Suprapubic skin (tissue), 4 donors: ENCODE measurements at regions not wholly inside any gene's neighbourhood (a gene's known extent, or its start where the extent isn't known, plus 50 kb on each side); places are given as distances from the start of the nearest gene placed in this dataset.

Source experiments
- DNase-seq, 2 donors: peaks; one replicate each; pipeline ENCODE4 v3.0.0-alpha.2; 2019; ENCODE audit warnings: low spot score in 2 of 2
- H3K27ac ChIP-seq: fragments of 200-600 bp; sonication (generic); one replicate; pipeline ENCODE4 v1.5.1; 2019
- H3K27me3 ChIP-seq: fragments of 200-600 bp; sonication (generic); one replicate; pipeline ENCODE4 v1.5.1; 2019
- H3K36me3 ChIP-seq: fragments of 200-600 bp; sonication (generic); one replicate; pipeline ENCODE4 v1.5.1; 2019
- H3K4me1 ChIP-seq: fragments of 200-600 bp; sonication (generic); one replicate; pipeline ENCODE4 v1.5.1; 2019
- H3K4me3 ChIP-seq: fragments of 200-600 bp; sonication (generic); one replicate; pipeline ENCODE4 v1.5.1; 2019; ENCODE audit warnings: mild to moderate bottlenecking
- H3K9me3 ChIP-seq: fragments of 200-600 bp; sonication (generic); one replicate; pipeline ENCODE4 v1.5.1; 2019
- EP300 ChIP-seq: sonication (generic); formaldehyde crosslinking; IDR thresholded peaks from one replicate; pipeline ENCODE4 v1.6.1; 2017; ENCODE audit warnings: antibody characterized with exemption
- POLR2A ChIP-seq, 2 donors: fragments of 450-650 bp; IDR thresholded peaks; one replicate each; pipeline ENCODE4 v1.6.1; 2017; ENCODE audit warnings: antibody characterized with exemption in 2 of 2, mild to moderate bottlenecking in 2 of 2, moderate library complexity in 2 of 2
- POLR2AphosphoS5 ChIP-seq, 3 donors: sonication (generic); formaldehyde crosslinking; IDR thresholded peaks; one replicate each; pipeline ENCODE4 v1.6.1; 2017; ENCODE audit warnings: antibody characterized with exemption in 3 of 3
- WGBS: methylation state at CpG from one replicate; pipeline ENCODE4 v1.1.5; 2018; 5-methylcytosine and 5-hydroxymethylcytosine counted together
- TF ChIP-seq, protein P1 (sequence below), 2 donors: fragments of 200-600 bp in 1 of 2; fragments of 450-650 bp in 1 of 2; sonication (generic) in 1 of 2; IDR thresholded peaks; one replicate each; pipeline ENCODE4 v1.5.1; 2016 to 2019; ENCODE audit warnings: antibody characterized with exemption in 2 of 2, mild to moderate bottlenecking in 1 of 2, moderate library complexity in 1 of 2

DNA sequence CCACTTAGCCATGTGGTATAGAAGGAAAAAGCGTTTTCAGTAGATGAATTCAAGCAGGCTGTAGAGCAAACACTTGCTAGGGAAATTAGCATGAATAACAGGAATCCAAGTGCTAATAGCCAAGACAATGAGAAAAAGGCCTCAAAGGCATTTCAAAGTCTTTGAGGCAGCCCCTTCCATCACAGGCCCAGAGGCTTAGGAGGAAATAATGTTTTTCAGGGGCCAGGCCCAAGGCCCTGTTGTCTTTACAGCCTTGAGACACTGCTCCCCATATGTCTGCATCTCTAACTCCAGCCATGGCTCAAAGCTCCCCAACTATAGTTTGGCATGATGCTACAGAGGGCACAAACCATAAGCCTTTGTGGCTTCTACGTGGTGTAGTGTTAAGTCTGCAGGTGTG, 563.5 kb downstream of the TAF11L14 start:
- no peaks in the 10 kb centered on the region for H3K27me3 ChIP-seq
- H3K27ac ChIP-seq: no peak overlapping the region
- TF ChIP-seq EP300: no peak
- no peak for TF ChIP-seq POLR2A (IDR thresholded peaks at IDR 0.05)
- TF ChIP-seq POLR2AphosphoS5 (IDR thresholded peaks at IDR 0.05): no peak
- TF ChIP-seq, protein P1, sequence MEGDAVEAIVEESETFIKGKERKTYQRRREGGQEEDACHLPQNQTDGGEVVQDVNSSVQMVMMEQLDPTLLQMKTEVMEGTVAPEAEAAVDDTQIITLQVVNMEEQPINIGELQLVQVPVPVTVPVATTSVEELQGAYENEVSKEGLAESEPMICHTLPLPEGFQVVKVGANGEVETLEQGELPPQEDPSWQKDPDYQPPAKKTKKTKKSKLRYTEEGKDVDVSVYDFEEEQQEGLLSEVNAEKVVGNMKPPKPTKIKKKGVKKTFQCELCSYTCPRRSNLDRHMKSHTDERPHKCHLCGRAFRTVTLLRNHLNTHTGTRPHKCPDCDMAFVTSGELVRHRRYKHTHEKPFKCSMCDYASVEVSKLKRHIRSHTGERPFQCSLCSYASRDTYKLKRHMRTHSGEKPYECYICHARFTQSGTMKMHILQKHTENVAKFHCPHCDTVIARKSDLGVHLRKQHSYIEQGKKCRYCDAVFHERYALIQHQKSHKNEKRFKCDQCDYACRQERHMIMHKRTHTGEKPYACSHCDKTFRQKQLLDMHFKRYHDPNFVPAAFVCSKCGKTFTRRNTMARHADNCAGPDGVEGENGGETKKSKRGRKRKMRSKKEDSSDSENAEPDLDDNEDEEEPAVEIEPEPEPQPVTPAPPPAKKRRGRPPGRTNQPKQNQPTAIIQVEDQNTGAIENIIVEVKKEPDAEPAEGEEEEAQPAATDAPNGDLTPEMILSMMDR (IDR thresholded peaks at IDR 0.05): no peak
- no peak overlapping the region for H3K4me3 ChIP-seq
- DNase-seq: no peak
- no peaks in the 10 kb centered on the region for H3K4me1 ChIP-seq
- peaks cover 7% of the 10 kb centered on the region for H3K9me3 ChIP-seq
- H3K36me3 ChIP-seq: no peaks in the 10 kb centered on the region
- WGBS: 78% methylated on average over 2 of the region's 2 CpGs

DNA sequence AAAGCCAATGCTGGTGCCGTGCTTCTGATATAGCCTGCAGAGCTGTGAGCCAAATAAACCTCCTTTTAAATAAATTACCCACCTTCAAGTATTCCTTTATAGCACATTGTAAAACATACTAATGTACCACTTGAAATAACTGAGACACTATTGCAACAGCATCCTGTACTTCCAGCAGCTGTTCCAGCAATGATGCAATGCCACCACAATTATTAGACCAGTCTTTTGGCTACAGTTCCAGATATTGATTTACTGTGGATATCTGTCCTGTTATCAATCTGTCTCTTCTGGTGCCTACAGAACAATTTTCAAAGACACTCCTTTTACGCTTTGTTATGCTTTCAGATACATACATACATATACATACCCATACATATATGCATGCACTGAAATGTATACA, 567.9 kb downstream of the TAF11L14 start:
- no peak for DNase-seq
- TF ChIP-seq POLR2A (IDR thresholded peaks at IDR 0.05): no peak
- H3K4me3 ChIP-seq: no peak overlapping the region
- no peaks in the 10 kb centered on the region for H3K4me1 ChIP-seq
- no peaks in the 10 kb centered on the region for H3K27me3 ChIP-seq
- H3K27ac ChIP-seq: no peak overlapping the region
- H3K36me3 ChIP-seq: no peaks in the 10 kb centered on the region
- H3K9me3 ChIP-seq: peaks cover 7% of the 10 kb centered on the region
- WGBS: 84% methylated on average over 2 of the region's 2 CpGs

DNA sequence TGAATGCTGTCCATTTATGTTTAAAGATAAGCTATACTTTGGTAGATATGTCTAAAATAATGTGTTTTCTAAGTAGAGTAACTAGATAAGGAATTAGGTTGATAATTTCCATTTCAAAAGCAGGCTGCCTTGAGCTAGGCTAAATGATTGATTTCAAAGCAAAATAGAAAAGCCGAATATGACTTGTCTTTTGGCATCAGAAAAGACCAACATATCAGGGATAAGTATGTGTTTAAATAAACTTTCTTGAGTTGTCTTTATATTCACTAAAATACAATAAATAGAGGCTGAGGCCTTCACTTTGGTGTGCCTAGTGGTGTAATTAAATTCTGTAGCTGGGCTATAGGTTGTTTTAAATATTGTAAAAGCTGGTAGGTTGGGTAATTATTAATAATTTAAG, 569.0 kb downstream of the TAF11L14 start:
- Histone ChIP-seq H3K27me3 (no peaks in the 10 kb centered on the region), H3K4me1 (no peaks in the 10 kb centered on the region), H3K4me3 (no peak overlapping the region), H3K36me3 (no peaks in the 10 kb centered on the region), H3K27ac (no peak overlapping the region), H3K9me3 (peaks cover under 1% of the 10 kb centered on the region)
- TF ChIP-seq POLR2AphosphoS5 (IDR thresholded peaks at IDR 0.05) (no peak), EP300 (no peak), POLR2A (IDR thresholded peaks at IDR 0.05) (no peak)
- TF ChIP-seq, protein P1 (IDR thresholded peaks at IDR 0.05): no peak
- 60% methylated on average over 1 of the region's 1 CpG for WGBS
- no peak for DNase-seq

DNA sequence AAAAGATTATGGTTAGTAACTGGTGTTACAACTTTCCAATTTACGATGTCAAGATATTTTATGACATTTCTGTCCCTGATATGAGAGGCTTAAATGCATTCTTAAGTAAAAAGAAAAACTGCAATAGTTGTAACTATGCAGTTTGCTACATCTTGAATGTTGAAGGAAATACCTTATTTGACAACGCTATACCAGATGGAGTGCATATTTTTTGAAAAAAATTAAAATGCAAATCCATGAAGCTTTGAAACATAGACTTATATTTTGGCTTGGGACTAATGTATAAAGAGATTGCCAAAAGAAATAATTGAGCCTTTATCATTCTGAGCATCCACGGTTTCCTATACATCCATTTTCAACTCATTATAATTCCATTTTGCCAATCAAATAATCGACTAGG, 579.4 kb downstream of the TAF11L14 start:
- 47% methylated on average over 4 of the region's 4 CpGs for WGBS
- Histone ChIP-seq H3K27ac (no peak overlapping the region), H3K4me1 (no peaks in the 10 kb centered on the region), H3K27me3 (no peaks in the 10 kb centered on the region), H3K9me3 (no peaks in the 10 kb centered on the region), H3K36me3 (no peaks in the 10 kb centered on the region), H3K4me3 (no peak overlapping the region)
- no peak for TF ChIP-seq EP300
- no peak for TF ChIP-seq POLR2A (IDR thresholded peaks at IDR 0.05)
- no peak for TF ChIP-seq POLR2AphosphoS5 (IDR thresholded peaks at IDR 0.05)
- TF ChIP-seq, protein P1 (IDR thresholded peaks at IDR 0.05): no peak
- DNase-seq: no peak

DNA sequence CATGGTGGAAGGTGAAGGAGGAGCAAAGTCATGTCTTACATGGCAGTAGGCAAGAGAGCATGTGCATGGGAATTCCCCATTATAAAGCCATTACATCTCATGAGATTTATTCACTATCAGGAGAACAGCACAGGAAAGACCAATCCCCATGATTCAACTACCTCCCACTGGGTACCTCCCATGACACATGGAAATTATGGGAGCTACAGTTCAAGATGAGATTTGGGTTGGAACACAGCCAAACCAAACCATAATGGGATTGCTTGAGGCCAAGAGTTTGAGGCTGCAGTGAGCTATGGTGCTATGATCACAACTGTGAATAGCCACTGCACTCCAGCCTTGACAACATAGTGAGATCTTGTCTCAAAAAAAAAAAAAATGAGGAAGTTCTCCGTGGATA, 581.8 kb downstream of the TAF11L14 start:
- WGBS: 42% methylated on average over 1 of the region's 1 CpG
- TF ChIP-seq POLR2AphosphoS5 (IDR thresholded peaks at IDR 0.05) (no peak), EP300 (no peak), POLR2A (IDR thresholded peaks at IDR 0.05) (no peak)
- TF ChIP-seq, protein P1 (IDR thresholded peaks at IDR 0.05): no peak
- no peaks in the 10 kb centered on the region for H3K9me3 ChIP-seq
- H3K27me3 ChIP-seq: no peaks in the 10 kb centered on the region
- no peak overlapping the region for H3K27ac ChIP-seq
- H3K4me3 ChIP-seq: no peak overlapping the region
- no peaks in the 10 kb centered on the region for H3K4me1 ChIP-seq
- H3K36me3 ChIP-seq: no peaks in the 10 kb centered on the region
- DNase-seq: no peak

DNA sequence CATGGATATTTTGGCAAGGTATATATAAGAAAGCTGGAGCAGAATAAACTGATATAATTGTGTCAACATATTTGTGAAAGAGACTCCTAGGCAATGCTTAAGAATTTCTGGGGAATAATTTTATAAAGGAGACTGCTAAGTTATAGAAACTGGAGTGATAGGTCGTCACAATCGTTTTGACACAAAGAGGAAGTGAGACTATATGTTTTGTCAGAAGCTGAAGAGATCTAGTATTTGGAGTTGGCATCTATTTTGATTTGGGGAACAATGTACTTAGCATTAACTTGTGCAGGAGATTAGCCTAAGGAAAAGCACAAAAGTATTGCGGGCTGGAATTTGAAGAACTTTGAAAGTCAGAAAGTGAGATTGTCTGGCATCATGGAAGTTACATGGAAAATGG, 582.5 kb downstream of the TAF11L14 start:
- no peaks in the 10 kb centered on the region for H3K27me3 ChIP-seq
- H3K4me1 ChIP-seq: no peaks in the 10 kb centered on the region
- no peaks in the 10 kb centered on the region for H3K9me3 ChIP-seq
- DNase-seq: no peak
- no peak overlapping the region for H3K4me3 ChIP-seq
- H3K27ac ChIP-seq: no peak overlapping the region
- WGBS: 69% methylated on average over 3 of the region's 3 CpGs
- TF ChIP-seq POLR2AphosphoS5 (IDR thresholded peaks at IDR 0.05) (no peak), POLR2A (IDR thresholded peaks at IDR 0.05) (no peak), EP300 (no peak)
- TF ChIP-seq, protein P1 (IDR thresholded peaks at IDR 0.05): no peak
- H3K36me3 ChIP-seq: no peaks in the 10 kb centered on the region
